ENCODE measurements at regions not wholly inside any gene's neighbourhood (a gene's known extent, or its start where the extent isn't known, plus 50 kb on each side); places are given as distances from the start of the nearest gene placed in this dataset.

DNA sequence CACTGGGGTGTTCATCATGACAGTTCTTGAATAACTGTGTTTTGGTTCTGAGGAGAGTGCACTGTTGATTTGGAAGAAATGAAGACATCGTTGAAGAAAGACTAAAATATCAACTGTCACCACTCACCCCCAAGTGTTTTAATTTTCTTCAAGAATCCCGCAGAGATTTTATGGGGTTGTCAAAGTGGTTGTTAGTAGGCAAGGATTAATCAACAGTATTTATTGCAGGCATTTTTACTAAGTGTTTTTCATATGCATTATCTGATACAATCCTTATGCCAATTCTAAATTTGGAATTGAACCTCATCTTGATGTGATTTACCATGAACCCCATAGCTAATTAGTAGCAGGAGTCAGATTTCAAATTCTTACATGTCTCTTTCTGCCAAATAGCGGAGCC lies 63.7 kb upstream of the OBI1 start:
- DNase-seq (ENCODE audit: low read depth in 4 of 4, low spot score in 3 of 4) = no peak

GRCh38 chr13:78719367-78719766 lies 60.4 kb upstream of the OBI1 start:
- DNase-seq (ENCODE audit: low read depth in 4 of 4, low spot score in 3 of 4) = no peak

DNA sequence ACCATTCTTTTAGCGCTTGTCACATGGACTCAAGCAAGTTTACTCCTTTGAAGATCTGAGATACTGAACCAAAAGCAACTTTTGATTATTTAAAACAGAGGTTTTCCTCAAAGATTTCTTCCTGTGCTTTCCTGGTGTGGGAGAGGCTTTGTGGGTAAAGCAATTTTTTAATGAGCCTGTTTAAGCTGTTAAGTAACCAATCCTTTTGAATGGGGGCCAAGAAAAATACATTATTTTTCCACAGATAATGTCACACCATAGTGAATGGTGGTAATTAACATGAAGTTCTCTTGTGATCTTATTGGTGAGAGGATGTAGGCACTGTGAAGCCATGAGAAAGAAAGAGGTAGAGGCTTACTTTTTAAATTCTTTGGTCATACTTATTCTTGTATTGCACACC lies 55.8 kb upstream of the OBI1 start:
- no peak for DNase-seq (ENCODE audit: low read depth in 4 of 4, low spot score in 3 of 4)

DNA sequence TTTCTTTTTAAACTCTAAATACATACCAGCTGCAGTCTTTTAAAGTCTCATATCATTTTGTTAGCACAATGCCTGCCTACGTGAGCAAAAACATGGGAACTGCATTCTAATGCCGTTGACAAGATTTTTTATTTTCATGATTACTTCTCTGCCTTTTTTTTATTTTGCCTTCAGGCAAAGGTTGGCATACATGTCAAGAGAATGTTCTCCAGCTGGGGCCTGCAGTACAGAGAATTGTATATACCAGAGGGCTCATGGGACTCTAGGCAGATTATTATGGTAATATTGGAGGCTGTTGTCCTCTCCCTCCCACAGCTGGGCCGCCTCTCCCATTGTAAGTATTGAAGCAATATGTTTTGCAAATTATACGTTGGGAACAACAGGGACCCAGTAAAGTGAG lies 53.9 kb upstream of the OBI1 start:
- DNase-seq (ENCODE audit: low read depth in 4 of 4, low spot score in 3 of 4) = no peak

- DNase-seq (ENCODE audit: low read depth in 4 of 4, low spot score in 3 of 4) = no peak
Measured at GRCh38 chr13:78709028-78709427, 50.1 kb upstream of the OBI1 start.
